Neutrophil (primary cell): ENCODE measurements at regions not wholly inside any gene's neighbourhood (a gene's known extent, or its start where the extent isn't known, plus 50 kb on each side); places are given as distances from the start of the nearest gene placed in this dataset.

Experiments used
- H3K27ac ChIP-seq: fragments of 200-600 bp; sonication (generic); 2 replicates; pipeline ENCODE4 v1.5.1; 2016; ENCODE audit warnings: mild to moderate bottlenecking, moderate library complexity
- H3K27me3 ChIP-seq: fragments of 200-600 bp; sonication (generic); 2 replicates; pipeline ENCODE4 v1.6.0; 2016; ENCODE audit warnings: mild to moderate bottlenecking
- H3K36me3 ChIP-seq: fragments of 200-600 bp; sonication (generic); 2 replicates; pipeline ENCODE4 v1.5.1; 2017
- H3K4me1 ChIP-seq, 2 experiments: fragments of 200-600 bp in 1 of 2; sonication (generic) in 1 of 2; 1 replicate in 1 of 2; 2 replicates in 1 of 2; pipeline versions ENCODE4 v1.5.1 to v1.6.1; 2013 to 2016; ENCODE audit warnings: low read depth in 1 of 2, low read length in 1 of 2, mild to moderate bottlenecking in 1 of 2, moderate library complexity in 1 of 2; ENCODE audit not compliant: control insufficient read depth in 1 of 2, insufficient read depth in 1 of 2
- H3K4me3 ChIP-seq, 2 experiments: fragments of 200-600 bp in 1 of 2; sonication (generic) in 1 of 2; 1 replicate in 1 of 2; 2 replicates in 1 of 2; pipeline ENCODE4 v1.5.1; 2013 to 2016; ENCODE audit warnings: low read depth in 1 of 2, low read length in 1 of 2, mild to moderate bottlenecking in 1 of 2, moderate library complexity in 1 of 2
- H3K9me3 ChIP-seq: fragments of 200-600 bp; sonication (generic); 2 replicates; pipeline ENCODE4 v1.5.1; 2016
- CTCF ChIP-seq: fragments of 200-600 bp; sonication (generic); IDR thresholded peaks from 2 replicates; pipeline ENCODE4 v1.5.1; 2016; ENCODE audit warnings: antibody characterized with exemption

GRCh38 chr7:36045326-36045725, 107.7 kb upstream of the EEPD1 start:
- H3K9me3 ChIP-seq, result no peaks in the 10 kb centered on the region
- no peaks in the 10 kb centered on the region for H3K27me3 ChIP-seq
- H3K4me3 ChIP-seq, result no peak overlapping the region
- no peak overlapping the region for H3K27ac ChIP-seq
- H3K36me3 ChIP-seq, result no peaks in the 10 kb centered on the region
- TF ChIP-seq CTCF, result no peak
- H3K4me1 ChIP-seq, result peaks cover 9 to 22% of the 10 kb centered on the region in 2 experiments

GRCh38 chr7:36045830-36046341, 107.2 kb upstream of the EEPD1 start:
- Histone ChIP-seq H3K9me3 (no peaks in the 10 kb centered on the region), H3K27me3 (no peaks in the 10 kb centered on the region), H3K27ac (no peak overlapping the region), H3K4me1 (peaks cover 9 to 22% of the 10 kb centered on the region in 2 experiments), H3K36me3 (no peaks in the 10 kb centered on the region), H3K4me3 (no peak overlapping the region)
- TF ChIP-seq CTCF, result no peak

DNA sequence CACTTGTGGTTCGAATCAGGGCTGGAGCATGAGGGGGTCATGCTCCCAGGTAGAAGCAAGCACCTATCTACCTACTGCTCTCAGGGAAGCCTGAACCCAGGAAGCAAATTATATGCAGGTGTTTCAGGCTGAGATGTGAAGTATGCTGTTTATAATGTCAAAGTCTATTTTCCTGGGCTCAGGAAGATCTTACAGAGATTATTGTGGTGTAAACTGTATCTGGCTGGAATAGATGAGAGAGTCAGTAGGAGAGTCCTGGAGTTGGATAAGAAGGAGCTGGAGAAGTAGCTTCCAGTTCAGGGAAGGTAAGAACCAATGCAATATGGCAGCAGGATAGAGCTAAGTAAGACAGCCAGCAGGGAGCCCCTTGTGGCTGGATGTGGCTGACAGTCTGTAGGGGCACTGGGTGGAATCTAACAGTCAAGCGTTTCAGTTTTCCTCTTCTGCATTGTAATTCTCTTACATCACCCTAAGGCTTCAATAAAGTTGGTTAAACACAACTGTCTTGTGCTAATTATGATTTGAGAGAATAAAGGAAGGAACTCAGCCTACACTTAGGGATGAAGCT, 105.9 kb upstream of the EEPD1 start:
- Histone ChIP-seq H3K27me3 (no peaks in the 10 kb centered on the region), H3K36me3 (no peaks in the 10 kb centered on the region), H3K27ac (no peak overlapping the region), H3K4me1 (peaks cover 9 to 22% of the 10 kb centered on the region in 2 experiments), H3K9me3 (no peaks in the 10 kb centered on the region), H3K4me3 (no peak overlapping the region)
- no peak for TF ChIP-seq CTCF

GRCh38 chr7:36048141-36048901, 104.7 kb upstream of the EEPD1 start:
- no peak for TF ChIP-seq CTCF
- Histone ChIP-seq H3K27ac (peak overlapping the region; percentile 49), H3K9me3 (no peaks in the 10 kb centered on the region)

DNA sequence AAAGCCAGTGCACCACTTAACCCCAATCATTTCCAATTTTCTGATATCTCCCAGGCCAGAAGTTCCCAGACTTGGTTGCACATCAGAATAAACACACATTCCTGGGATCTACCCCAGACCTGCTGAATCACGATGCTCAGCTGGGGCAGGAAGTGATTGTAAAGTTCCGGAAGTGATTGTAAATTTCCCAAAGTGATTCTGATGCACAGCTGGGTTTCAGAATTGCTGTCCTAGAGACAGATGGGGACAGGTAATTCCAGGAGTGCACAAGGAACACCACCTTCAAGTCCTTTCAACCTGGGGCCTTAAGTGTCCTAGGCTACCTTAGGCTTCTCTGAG, 104.2 kb upstream of the EEPD1 start:
- Histone ChIP-seq H3K27ac (peak overlapping the region; percentile 42), H3K27me3 (no peaks in the 10 kb centered on the region), H3K36me3 (no peaks in the 10 kb centered on the region), H3K9me3 (no peaks in the 10 kb centered on the region), H3K4me1 (peaks cover 9 to 22% of the 10 kb centered on the region in 2 experiments), H3K4me3 (no peak overlapping the region)
- TF ChIP-seq CTCF, result no peak

More at GRCh38 chr7:36048141-36048901, 104.7 kb upstream of the EEPD1 start:
- H3K4me3 ChIP-seq, result no peak overlapping the region
- H3K27me3 ChIP-seq, result no peaks in the 10 kb centered on the region
- H3K36me3 ChIP-seq, result no peaks in the 10 kb centered on the region
- H3K4me1 ChIP-seq, result peaks cover 9 to 22% of the 10 kb centered on the region in 2 experiments
